HEK293T (cell line): ENCODE measurements at regions not wholly inside any gene's neighbourhood (a gene's known extent, or its start where the extent isn't known, plus 50 kb on each side); places are given as distances from the start of the nearest gene placed in this dataset.

ENCODE experiments used
- CTCF ChIA-PET: fragments of 350-600 bp; formaldehyde crosslinking; extraction: SDS; loops from one replicate; lab custom pipeline; 2021; ENCODE audit warnings: antibody characterized with exemption, inconsistent platforms; lab: Yijun Ruan, JAX
- POLR2A ChIA-PET: fragments of 350-600 bp; formaldehyde crosslinking; extraction: SDS; loops from one replicate; lab custom pipeline; 2020; ENCODE audit warnings: antibody characterized with exemption, inconsistent platforms; lab: Yijun Ruan, JAX
- DNase-seq: peaks from one replicate; pipeline ENCODE4 v3.0.0; 2012; ENCODE audit warnings: mixed read lengths; ENCODE audit errors: extremely low spot score
- ARNT ChIP-seq: fragments of 450-650 bp; IDR thresholded peaks from 2 replicates; pipeline ENCODE4 v1.6.1; 2017; ENCODE audit warnings: mild to moderate bottlenecking
- BHLHE40 ChIP-seq: fragments of 450-650 bp; IDR thresholded peaks from 2 replicates; pipeline ENCODE4 v1.6.1; 2016; ENCODE audit warnings: mild to moderate bottlenecking, moderate library complexity, borderline replicate concordance
- CTBP1 ChIP-seq: fragments of 450-650 bp; IDR thresholded peaks from 2 replicates; pipeline ENCODE4 v1.6.1; 2016; ENCODE audit warnings: borderline replicate concordance
- ELF4 ChIP-seq: fragments of 450-650 bp; IDR thresholded peaks from 2 replicates; pipeline ENCODE4 v1.6.1; 2017; ENCODE audit warnings: antibody characterized with exemption
- FOXA1 ChIP-seq: fragments of 450-650 bp; IDR thresholded peaks from 2 replicates; pipeline ENCODE4 v1.6.1; 2016; ENCODE audit warnings: mild to moderate bottlenecking
- FOXK2 ChIP-seq: fragments of 450-650 bp; IDR thresholded peaks from 2 replicates; pipeline ENCODE4 v1.6.1; 2016; ENCODE audit warnings: mild to moderate bottlenecking
- FOXM1 ChIP-seq: fragments of 450-650 bp; IDR thresholded peaks from 2 replicates; pipeline ENCODE4 v1.6.1; 2017; ENCODE audit warnings: mild to moderate bottlenecking, borderline replicate concordance
- HDGF ChIP-seq: fragments of 450-650 bp; IDR thresholded peaks from 2 replicates; pipeline ENCODE4 v1.6.1; 2017; ENCODE audit warnings: antibody characterized with exemption, borderline replicate concordance
- L3MBTL2 ChIP-seq: fragments of 450-650 bp; conservative IDR thresholded peaks from 2 replicates; pipeline ENCODE4 v1.6.1; 2016; ENCODE audit warnings: mild to moderate bottlenecking
- LEF1 ChIP-seq: fragments of 450-650 bp; IDR thresholded peaks from 2 replicates; pipeline ENCODE4 v1.6.1; 2017; ENCODE audit warnings: mild to moderate bottlenecking, borderline replicate concordance
- NFRKB ChIP-seq: fragments of 450-650 bp; IDR thresholded peaks from 2 replicates; pipeline ENCODE4 v1.6.1; 2016; ENCODE audit warnings: mild to moderate bottlenecking, moderate library complexity
- PKNOX1 ChIP-seq: fragments of 450-650 bp; IDR thresholded peaks from 2 replicates; pipeline ENCODE4 v1.6.1; 2016
- SP1 ChIP-seq: fragments of 450-650 bp; IDR thresholded peaks from 2 replicates; pipeline ENCODE4 v1.6.1; 2017
- SUZ12 ChIP-seq: fragments of 450-650 bp; IDR thresholded peaks from 2 replicates; pipeline ENCODE4 v1.6.1; 2016; ENCODE audit warnings: mild to moderate bottlenecking
- TARDBP ChIP-seq: fragments of 450-650 bp; IDR thresholded peaks from 2 replicates; pipeline ENCODE4 v1.6.1; 2016
- ZNF384 ChIP-seq: fragments of 450-650 bp; IDR thresholded peaks from 2 replicates; pipeline ENCODE4 v1.6.1; 2016

GRCh38 chr20:4086771-4087687, 61.6 kb upstream of the SMOX start:
- TF ChIP-seq ELF4 (no peak), HDGF (no peak), TARDBP (no peak), SP1 (no peak), FOXM1 (no peak)
- ChIA-PET POLR2A (no interaction called here), CTCF (interaction anchor here (0.7 kb wide), 1 partner anchor 267 kb away, joined by 3 read pairs; the partner anchor contains the start of gene AP5S1)
- DNase-seq = no peak

- no peak for DNase-seq
- POLR2A ChIA-PET = interaction anchor here (0.9 to 1.8 kb wide), 3 partner anchors 74 to 194 kb away, joined by 3 to 5 read pairs (median 4); no protein-coding TSS in a partner anchor
- CTCF ChIA-PET = interaction anchor here (0.8 to 2.0 kb wide), 10 partner anchors 13 to 298 kb away, joined by 3 to 7 read pairs (median 3); partner anchors contain the start of gene CENPB
- no peak for TF ChIP-seq SP1
- no peak for TF ChIP-seq CTBP1
- TF ChIP-seq SUZ12 = no peak
- no peak for TF ChIP-seq L3MBTL2
- TF ChIP-seq FOXK2 = no peak
- TF ChIP-seq TARDBP = no peak
- no peak for TF ChIP-seq FOXA1
- no peak for TF ChIP-seq FOXM1
- no peak for TF ChIP-seq PKNOX1
- TF ChIP-seq NFRKB = no peak
Observed at GRCh38 chr20:4084721-4085120, 63.9 kb upstream of the SMOX start.

- TF ChIP-seq ARNT (no peak), FOXA1 (no peak), FOXM1 (no peak), SP1 (no peak), L3MBTL2 (no peak), LEF1 (no peak), PKNOX1 (no peak), FOXK2 (no peak), TARDBP (no peak), NFRKB (no peak), SUZ12 (no peak)
- DNase-seq = peak; percentile 1
- POLR2A ChIA-PET = interaction anchor here (1.3 to 1.8 kb wide), 2 partner anchors 74 to 316 kb away, joined by 3 to 5 read pairs; partner anchors contain the start of gene ADISSP
- CTCF ChIA-PET = interaction anchor here (0.7 to 2.0 kb wide), 5 partner anchors 12 to 407 kb away, joined by 3 to 7 read pairs (median 3); no protein-coding TSS in a partner anchor
Observed at GRCh38 chr20:4084096-4084495, 64.5 kb upstream of the SMOX start.

- ChIA-PET CTCF (interaction anchor here (0.6 to 1.1 kb wide), 5 partner anchors 11 to 407 kb away, joined by 3 to 4 read pairs (median 3); no protein-coding TSS in a partner anchor), POLR2A (interaction anchor here (1.3 kb wide), 1 partner anchor 316 kb away, joined by 3 read pairs; the partner anchor contains the start of gene ADISSP)
- DNase-seq = no peak
- TF ChIP-seq CTBP1 (no peak), TARDBP (no peak), FOXA1 (no peak), NFRKB (no peak), FOXM1 (no peak), BHLHE40 (no peak), ELF4 (no peak), LEF1 (no peak), L3MBTL2 (no peak)
Observed at GRCh38 chr20:4083098-4083865, 65.3 kb upstream of the SMOX start.

- ChIA-PET CTCF (no interaction called here), POLR2A (no interaction called here)
- DNase-seq = no peak
- TF ChIP-seq FOXA1 (no peak), NFRKB (no peak), FOXM1 (no peak), HDGF (no peak), LEF1 (no peak), BHLHE40 (no peak), CTBP1 (no peak), TARDBP (no peak), FOXK2 (no peak), L3MBTL2 (no peak), ZNF384 (no peak)
Observed at GRCh38 chr20:4082406-4083097, 66.1 kb upstream of the SMOX start.

- DNase-seq = no peak
- TF ChIP-seq ELF4 (no peak), FOXA1 (no peak), ARNT (no peak), FOXM1 (no peak), LEF1 (no peak), PKNOX1 (no peak), ZNF384 (no peak), HDGF (no peak), SUZ12 (no peak), L3MBTL2 (no peak), SP1 (no peak), FOXK2 (no peak), BHLHE40 (no peak)
- CTCF ChIA-PET = no interaction called here
- POLR2A ChIA-PET = no interaction called here
Observed at GRCh38 chr20:4081421-4081820, 66.1 kb upstream of the RNF24 start.
